ENCODE measurements at regions not wholly inside any gene's neighbourhood (a gene's known extent, or its start where the extent isn't known, plus 50 kb on each side); places are given as distances from the start of the nearest gene placed in this dataset.

DNA sequence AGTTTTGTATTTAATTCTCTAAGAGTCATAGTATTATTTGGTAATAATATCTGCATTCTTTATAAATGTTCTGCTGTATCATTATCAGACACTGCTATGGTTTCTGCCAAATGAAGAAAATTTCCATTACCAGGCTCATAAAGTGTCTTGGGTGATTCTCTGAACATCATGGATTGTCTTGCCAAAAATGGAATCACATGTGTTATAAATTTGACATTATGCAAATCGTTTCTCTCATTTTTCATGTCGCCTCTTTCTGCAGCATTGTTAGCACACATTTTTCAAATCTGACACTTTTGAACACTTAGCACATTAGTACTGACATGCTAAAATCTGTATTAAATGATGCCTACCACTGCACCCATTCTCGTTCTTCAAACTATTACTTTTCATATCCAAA lies 74.2 kb upstream of the NEK7 start:
- no peak overlapping the region for H3K27ac Mint-ChIP-seq

DNA sequence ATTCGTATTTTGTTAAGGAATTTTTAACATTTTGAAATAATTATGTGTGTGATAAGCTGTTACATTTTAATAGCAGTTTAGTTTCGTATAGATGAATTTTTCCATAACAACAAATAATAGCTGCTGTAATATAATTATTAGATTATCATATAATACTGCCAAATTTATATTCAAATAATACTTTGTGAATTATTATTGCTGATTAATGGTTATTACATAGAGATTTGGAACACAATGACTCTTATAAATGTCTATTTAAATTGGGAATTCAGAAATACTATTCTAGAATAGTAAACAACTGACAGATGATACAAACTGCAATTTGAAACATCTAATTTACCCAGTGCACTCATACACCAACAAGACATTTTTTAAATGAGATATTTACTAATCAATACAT lies 73.2 kb upstream of the NEK7 start:
- Mint-ChIP-seq H3K4me1 (peaks cover 9% of the 10 kb centered on the region), H3K9me3 (peaks cover 0 to 3% of the 10 kb centered on the region in 2 donors), H3K4me3 (no peak overlapping the region), H3K27ac (no peak overlapping the region), H3K27me3 (peaks cover 3% of the 10 kb centered on the region)
- ATAC-seq, result no peak
- no peak for DNase-seq

More for the DNA sequence above, 74.2 kb upstream of the NEK7 start:
- ATAC-seq (no peak), DNase-seq (no peak)
- Mint-ChIP-seq H3K27me3 (peaks cover 7% of the 10 kb centered on the region), H3K4me1 (peaks cover 4% of the 10 kb centered on the region), H3K4me3 (no peak overlapping the region), H3K9me3 (peaks cover 0 to 7% of the 10 kb centered on the region in 2 donors)

DNA sequence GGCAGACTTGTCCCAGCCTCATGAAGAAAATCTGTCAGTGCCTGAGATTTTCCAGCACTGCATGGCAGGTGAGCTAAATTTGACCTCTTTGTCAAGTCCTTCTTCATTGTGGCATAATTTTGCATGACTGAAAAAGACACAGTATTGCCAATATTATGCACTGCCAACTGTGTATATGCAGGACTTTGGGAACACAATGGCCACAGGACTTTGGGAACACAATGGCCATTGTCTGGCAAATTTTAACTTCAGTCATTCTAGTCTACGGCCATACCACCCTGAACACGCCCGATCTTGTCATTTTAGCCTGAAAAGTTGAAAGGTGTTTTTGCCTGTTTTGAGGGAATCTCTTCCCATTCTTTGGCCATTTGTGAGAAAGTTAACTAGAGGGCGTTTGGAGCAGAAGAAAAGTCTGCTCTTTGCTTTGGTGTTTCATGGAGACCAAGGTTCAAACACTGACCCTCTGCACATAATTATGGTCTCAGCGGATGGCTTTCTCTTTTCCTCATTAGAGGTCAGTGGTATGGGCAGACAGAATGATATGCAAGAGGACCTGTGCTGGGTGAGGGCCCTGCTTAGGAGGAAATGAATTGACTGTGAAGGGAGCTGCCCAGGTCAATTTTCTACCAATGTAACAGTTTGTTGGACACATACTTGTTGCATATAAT lies 72.4 kb upstream of the NEK7 start:
- no peak for ATAC-seq
- Mint-ChIP-seq H3K27ac (no peak overlapping the region), H3K4me3 (no peak overlapping the region), H3K27me3 (no peaks in the 10 kb centered on the region), H3K4me1 (peaks cover 13% of the 10 kb centered on the region), H3K9me3 (no peaks in the 10 kb centered on the region)
- DNase-seq, result no peak

DNA sequence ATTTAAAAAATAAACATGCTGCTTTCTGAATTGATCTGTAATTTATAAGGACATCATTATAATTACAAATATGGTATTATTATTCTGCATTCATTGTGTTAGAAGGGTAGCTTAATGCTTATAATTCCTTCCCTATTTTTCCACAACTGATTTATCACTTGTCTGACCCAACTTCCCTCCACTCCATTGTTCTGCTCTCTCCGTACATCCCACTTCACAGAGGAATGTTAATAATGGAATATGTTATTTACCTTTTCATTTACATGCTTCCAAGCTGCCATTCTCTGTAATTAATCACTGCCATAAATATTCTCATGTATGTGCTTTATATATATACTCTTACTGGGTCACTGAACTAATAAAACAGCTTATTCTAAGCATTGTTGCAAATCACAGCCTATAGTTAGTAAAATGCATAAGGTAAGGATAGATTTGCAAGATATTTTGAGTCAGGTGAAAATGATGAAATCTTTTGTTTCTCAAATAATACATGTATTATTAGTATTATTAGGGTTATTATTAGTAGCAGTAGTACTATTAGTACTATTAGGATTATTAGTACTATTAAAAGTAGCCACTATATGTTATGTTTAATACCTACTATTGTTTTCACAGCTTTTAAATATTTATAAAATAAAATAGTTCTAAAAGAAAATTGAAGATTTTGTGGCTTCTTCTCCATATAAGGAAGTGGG lies 70.6 kb upstream of the NEK7 start:
- Mint-ChIP-seq H3K4me1 (peaks cover 13% of the 10 kb centered on the region), H3K9me3 (no peaks in the 10 kb centered on the region), H3K27ac (no peak overlapping the region), H3K27me3 (no peaks in the 10 kb centered on the region), H3K4me3 (no peak overlapping the region)
- ATAC-seq, result no peak
- DNase-seq, result no peak

DNA sequence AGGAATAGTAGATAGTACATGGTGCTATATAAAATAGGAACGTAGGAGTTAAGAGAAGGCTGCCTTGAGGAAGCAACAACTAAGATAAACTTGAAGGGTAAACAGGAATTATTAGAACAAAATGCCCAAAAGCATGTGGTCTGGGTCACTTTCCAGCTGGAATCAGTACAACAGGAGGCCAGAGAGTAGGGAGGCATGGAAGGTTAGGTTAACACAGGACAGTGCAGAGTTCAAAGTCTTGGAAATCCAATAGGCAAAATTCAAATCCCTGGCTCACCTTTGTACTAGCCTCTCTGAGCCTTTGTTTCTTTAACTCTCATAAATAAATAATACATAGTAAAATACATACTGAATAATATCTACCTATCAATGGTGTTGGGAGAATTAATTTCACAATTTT lies 69.0 kb upstream of the NEK7 start:
- H3K27ac Mint-ChIP-seq, result no peak overlapping the region

DNA sequence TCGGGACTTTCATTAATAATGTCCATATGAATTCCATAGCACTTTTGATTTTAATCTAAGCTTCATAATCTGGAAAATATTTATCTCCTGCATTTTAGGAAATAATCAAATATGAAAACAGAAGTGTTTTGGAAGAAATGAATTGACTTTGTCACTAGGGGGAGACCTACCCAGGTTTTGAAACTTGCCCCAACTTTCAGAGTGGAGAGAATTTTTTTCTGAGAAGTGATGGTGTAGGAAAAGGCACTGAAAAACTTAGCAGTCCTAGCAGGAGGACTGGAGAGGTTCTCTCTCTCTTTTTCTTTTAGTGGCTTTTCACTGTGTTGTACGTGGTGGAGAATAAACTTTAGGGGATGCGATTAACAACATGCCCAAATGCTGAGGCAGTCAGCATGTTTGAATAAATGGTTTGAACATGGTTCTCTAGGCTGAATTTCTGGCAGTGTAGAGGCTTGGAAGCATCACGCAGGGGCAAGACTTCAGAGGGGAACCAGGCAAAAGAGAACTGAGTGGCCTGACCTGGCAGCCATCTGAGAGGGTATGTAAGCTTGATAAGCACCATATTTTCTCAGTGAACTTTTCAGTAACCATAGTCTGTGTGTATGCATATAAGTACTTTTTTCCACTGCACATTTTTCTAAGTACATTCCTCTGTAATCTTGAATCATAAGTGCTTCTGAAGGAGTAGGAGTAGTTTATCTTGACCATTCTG lies 68.3 kb upstream of the NEK7 start:
- H3K27me3 Mint-ChIP-seq, result no peaks in the 10 kb centered on the region
- DNase-seq (no peak), ATAC-seq (peak; percentile 53)
- H3K4me1 Mint-ChIP-seq, result peaks cover 13% of the 10 kb centered on the region
- H3K9me3 Mint-ChIP-seq, result no peaks in the 10 kb centered on the region
- peak overlapping the region; percentile 29 to 42 for H3K4me3 Mint-ChIP-seq
- H3K27ac Mint-ChIP-seq, result peak overlapping the region; percentile 13 to 38

More for the DNA sequence above, 69.0 kb upstream of the NEK7 start:
- no peak overlapping the region for H3K4me3 Mint-ChIP-seq
- peaks cover 13% of the 10 kb centered on the region for H3K4me1 Mint-ChIP-seq
- DNase-seq, result no peak
- H3K9me3 Mint-ChIP-seq, result no peaks in the 10 kb centered on the region
- H3K27me3 Mint-ChIP-seq, result no peaks in the 10 kb centered on the region
- ATAC-seq, result no peak

DNA sequence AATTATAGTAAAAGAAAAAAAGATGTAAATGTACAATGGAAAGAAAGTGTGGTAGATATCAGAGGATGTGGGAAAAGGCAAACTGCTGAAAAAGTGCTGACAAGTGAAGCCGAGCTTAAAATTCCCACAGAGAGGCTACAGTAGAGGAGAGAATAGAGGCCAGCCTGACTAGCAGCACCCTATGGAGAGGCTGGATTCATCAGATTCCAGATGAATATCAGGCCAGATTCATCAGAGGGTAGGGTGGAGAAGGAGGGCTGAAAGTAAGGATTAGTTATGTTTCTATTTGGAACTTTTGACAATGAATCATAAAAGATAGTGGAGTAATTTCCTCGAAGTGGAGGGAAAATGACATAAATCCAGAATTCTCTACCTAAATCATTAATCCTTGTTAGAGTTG lies 60.4 kb upstream of the NEK7 start:
- Mint-ChIP-seq H3K27ac (no peak overlapping the region), H3K9me3 (peaks cover 0 to 9% of the 10 kb centered on the region in 2 donors), H3K4me1 (peaks cover 4% of the 10 kb centered on the region), H3K27me3 (no peaks in the 10 kb centered on the region), H3K4me3 (no peak overlapping the region)
- DNase-seq (no peak), ATAC-seq (no peak)

DNA sequence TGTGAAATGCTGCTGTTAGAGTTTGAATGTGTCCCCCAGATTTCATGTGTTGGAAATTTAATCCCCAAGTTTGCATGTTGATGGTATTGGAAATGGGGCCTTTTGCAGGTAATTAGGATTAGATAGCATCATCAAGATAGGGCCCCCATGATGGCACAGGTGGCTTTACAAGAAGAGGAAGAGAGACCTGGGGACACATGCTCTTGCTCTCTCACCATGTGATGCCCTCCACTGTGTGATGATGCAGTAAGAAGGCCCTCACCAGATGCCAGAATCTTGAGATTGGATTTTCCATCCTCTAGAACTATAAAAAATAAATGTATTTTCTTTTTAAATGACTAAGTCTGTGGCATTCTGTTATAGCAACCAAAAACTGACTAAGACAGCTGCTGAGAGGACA lies 57.0 kb upstream of the NEK7 start:
- Mint-ChIP-seq H3K4me1 (peaks cover 25% of the 10 kb centered on the region), H3K9me3 (peaks cover 0 to 9% of the 10 kb centered on the region in 2 donors), H3K27me3 (no peaks in the 10 kb centered on the region), H3K27ac (no peak overlapping the region), H3K4me3 (no peak overlapping the region)
- DNase-seq, result no peak
- ATAC-seq, result no peak

DNA sequence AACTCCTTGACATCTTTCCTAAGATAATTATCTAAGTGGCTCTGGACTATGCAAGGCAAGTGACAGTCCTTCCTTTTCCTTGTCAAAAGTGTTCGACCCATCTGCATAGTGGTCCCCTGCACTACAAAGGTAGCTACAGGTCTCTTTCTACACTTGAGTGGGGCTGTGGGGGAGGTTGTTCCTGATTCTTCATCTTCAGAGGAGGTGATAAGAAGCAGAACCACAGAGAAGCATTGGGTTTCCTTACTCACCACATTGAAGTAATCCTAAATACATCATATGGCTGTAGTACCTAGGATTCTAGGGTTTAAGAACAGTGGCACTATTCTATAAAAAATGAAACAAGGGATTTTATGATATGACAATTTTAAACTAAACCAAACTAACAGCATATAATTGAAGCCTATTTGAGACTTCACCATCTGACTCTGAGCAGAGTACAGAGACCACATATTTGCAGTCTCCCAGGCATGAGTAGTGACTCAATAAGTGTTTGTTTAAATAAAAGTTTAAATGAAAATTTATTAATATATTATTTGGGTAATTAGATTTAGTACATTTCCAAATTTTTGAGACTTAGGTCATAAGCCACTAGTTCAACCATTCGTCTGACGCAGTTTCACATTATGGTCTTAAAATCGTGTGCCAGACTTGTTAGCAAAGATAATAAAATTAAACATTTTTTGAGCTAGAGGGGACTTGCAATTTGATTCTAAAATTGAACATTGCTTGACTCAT lies 54.9 kb upstream of the NEK7 start:
- Mint-ChIP-seq H3K9me3 (peaks cover 0 to 9% of the 10 kb centered on the region in 2 donors), H3K4me3 (peak overlapping the region in 1 of 2 donors; percentile 8), H3K27ac (no peak overlapping the region), H3K27me3 (no peaks in the 10 kb centered on the region), H3K4me1 (peaks cover 25% of the 10 kb centered on the region)
- ATAC-seq, result peak; percentile 71
- no peak for DNase-seq

DNA sequence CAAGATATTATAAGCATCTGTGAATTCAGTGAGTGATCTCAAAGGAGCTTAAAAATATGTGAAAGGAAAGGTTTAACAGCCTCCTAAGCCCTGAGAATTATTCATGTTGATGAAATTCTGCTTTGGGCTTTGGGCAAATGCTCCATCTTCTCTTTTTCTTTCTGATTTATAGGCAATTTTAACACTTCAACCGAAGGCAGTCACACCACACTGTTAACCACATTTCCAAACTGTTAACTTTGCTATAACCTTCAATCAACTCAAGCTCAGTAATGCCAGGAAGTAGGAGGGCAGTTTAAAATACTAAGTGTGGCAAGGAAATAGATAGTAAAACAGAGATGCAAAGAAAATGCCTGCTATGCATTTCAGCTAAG lies 54.4 kb upstream of the NEK7 start:
- Mint-ChIP-seq H3K9me3 (peaks cover 0 to 9% of the 10 kb centered on the region in 2 donors), H3K4me3 (peak overlapping the region; percentile 27 to 62), H3K27me3 (no peaks in the 10 kb centered on the region), H3K27ac (peak overlapping the region in 1 of 2 donors; percentile 89), H3K4me1 (peaks cover 25% of the 10 kb centered on the region)
- peak; percentile 81 for ATAC-seq
- no peak for DNase-seq

DNA sequence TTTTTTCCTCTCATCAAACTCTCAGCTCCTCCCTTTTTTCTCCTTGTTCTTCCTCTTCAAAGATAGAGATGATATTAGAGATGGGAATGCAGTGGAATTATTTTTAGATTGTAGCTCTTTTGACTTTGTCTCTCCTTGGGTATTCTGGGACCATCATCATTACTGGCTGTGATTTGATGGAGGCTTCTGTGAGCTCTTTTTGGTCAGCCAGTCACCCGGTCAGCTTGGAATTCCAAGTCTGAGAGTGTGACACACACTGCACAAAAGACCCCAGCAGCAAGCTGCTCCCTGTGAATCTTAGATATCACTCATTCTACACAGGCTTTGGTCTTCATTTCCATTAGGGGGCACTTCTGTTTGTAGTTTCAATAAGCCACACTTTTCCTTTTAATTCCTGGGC lies 51.6 kb upstream of the NEK7 start:
- Mint-ChIP-seq H3K27me3 (no peaks in the 10 kb centered on the region), H3K4me1 (peaks cover 25% of the 10 kb centered on the region), H3K4me3 (no peak overlapping the region), H3K27ac (no peak overlapping the region), H3K9me3 (no peaks in the 10 kb centered on the region)
- no peak for ATAC-seq
- no peak for DNase-seq

DNA sequence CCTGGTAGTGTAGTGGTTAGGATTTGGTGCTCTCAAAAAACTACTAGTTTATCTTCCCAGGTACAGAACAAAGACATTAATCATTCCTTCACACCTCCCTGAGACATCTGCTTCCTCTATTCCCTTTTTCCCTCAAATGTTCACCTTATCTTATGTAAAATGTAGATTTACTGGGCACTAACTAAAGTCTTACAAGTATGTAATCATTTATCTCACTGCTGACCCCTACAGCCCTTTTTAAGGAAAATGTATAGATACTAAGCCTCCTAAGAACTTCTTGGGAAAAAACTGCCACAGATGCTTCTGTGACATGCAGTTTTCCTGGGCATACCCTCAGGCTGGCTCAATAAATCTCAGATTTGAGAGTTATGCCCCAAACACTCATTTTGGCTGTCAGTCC lies 50.8 kb upstream of the NEK7 start:
- no peaks in the 10 kb centered on the region for H3K9me3 Mint-ChIP-seq
- no peak overlapping the region for H3K4me3 Mint-ChIP-seq
- no peak for DNase-seq
- no peak for ATAC-seq
- peaks cover 24% of the 10 kb centered on the region for H3K4me1 Mint-ChIP-seq
- no peak overlapping the region for H3K27ac Mint-ChIP-seq
- H3K27me3 Mint-ChIP-seq, result no peaks in the 10 kb centered on the region

Data from stimulated activated naive CD8-positive, alpha-beta T cell treated with anti-CD3 and anti-CD28 coated beads, Interleukin-15, amount 100 ng/mL, for 72 hours (primary cell).